ENCODE measurements at regions not wholly inside any gene's neighbourhood (a gene's known extent, or its start where the extent isn't known, plus 50 kb on each side); places are given as distances from the start of the nearest gene placed in this dataset.

DNA sequence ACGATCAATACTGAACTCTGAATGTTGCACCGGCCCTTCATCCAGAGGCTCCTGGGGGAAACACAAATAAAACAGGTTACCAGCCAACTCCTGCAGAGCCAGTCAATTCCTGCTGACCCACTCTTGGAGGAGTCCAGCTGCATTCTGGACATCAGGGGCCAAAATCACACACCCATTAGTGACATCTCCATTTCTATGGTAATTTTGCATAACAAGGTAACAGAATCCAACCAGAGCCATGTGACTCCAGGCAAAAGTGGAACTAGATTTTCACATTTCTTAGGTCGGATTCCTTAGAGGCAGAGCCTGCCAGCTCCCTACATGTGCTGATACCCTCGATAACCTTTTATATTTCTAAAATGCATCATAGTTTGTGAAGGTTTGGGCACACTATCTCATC lies 119.2 kb upstream of the CTNNB1 start:
- H3K9ac ChIP-seq, result no peak overlapping the region
- no peaks in the 10 kb centered on the region for H3K79me2 ChIP-seq (ENCODE audit: insufficient read depth, low read depth)
- H2AFZ ChIP-seq (ENCODE audit: low read depth), result no peak overlapping the region
- H3K36me3 ChIP-seq (ENCODE audit: insufficient read depth), result no peaks in the 10 kb centered on the region
- H3K27ac ChIP-seq, result no peak overlapping the region
- H3K27me3 ChIP-seq (ENCODE audit: insufficient read depth, low read depth), result no peaks in the 10 kb centered on the region
- no peak overlapping the region for H3K4me2 ChIP-seq
- TF ChIP-seq, protein P1, sequence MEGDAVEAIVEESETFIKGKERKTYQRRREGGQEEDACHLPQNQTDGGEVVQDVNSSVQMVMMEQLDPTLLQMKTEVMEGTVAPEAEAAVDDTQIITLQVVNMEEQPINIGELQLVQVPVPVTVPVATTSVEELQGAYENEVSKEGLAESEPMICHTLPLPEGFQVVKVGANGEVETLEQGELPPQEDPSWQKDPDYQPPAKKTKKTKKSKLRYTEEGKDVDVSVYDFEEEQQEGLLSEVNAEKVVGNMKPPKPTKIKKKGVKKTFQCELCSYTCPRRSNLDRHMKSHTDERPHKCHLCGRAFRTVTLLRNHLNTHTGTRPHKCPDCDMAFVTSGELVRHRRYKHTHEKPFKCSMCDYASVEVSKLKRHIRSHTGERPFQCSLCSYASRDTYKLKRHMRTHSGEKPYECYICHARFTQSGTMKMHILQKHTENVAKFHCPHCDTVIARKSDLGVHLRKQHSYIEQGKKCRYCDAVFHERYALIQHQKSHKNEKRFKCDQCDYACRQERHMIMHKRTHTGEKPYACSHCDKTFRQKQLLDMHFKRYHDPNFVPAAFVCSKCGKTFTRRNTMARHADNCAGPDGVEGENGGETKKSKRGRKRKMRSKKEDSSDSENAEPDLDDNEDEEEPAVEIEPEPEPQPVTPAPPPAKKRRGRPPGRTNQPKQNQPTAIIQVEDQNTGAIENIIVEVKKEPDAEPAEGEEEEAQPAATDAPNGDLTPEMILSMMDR (conservative IDR thresholded peaks at IDR 0.05; ENCODE audit: low read depth, low read length), result no peak
- H4K20me1 ChIP-seq (ENCODE audit: insufficient read depth), result no peaks in the 10 kb centered on the region
- no peak overlapping the region for H3K4me3 ChIP-seq (IDR thresholded peaks at IDR 0.05; ENCODE audit: insufficient read depth, low read depth, low read length)
- H3K4me1 ChIP-seq (ENCODE audit: low read depth, poor library complexity, severe bottlenecking), result no peaks in the 10 kb centered on the region

DNA sequence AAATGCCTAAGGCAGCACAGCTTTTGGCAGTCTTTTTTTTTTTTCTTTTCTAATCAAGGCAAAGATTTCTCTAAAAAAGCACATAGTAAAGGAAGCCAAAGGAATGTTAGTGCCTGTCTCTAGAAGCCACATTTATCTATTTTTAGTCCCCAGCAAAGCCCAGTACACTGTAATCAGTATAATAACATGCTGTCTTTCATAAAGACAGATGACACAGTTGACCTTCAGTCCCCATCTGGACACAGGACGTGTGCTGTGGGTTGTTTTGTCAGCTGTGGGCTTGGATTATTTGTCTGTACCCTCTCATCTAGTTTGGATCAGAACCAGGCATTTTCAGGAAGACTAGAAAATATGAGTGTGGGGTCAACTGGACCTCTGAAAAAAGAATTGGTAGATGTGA lies 110.4 kb upstream of the CTNNB1 start:
- TF ChIP-seq, protein P1 (conservative IDR thresholded peaks at IDR 0.05; ENCODE audit: low read depth, low read length), result no peak
- no peaks in the 10 kb centered on the region for H3K27me3 ChIP-seq (ENCODE audit: insufficient read depth, low read depth)
- no peak overlapping the region for H3K4me3 ChIP-seq (IDR thresholded peaks at IDR 0.05; ENCODE audit: insufficient read depth, low read depth, low read length)
- no peaks in the 10 kb centered on the region for H4K20me1 ChIP-seq (ENCODE audit: insufficient read depth)
- H3K9ac ChIP-seq, result no peak overlapping the region
- H3K4me1 ChIP-seq (ENCODE audit: low read depth, poor library complexity, severe bottlenecking), result no peaks in the 10 kb centered on the region
- H3K36me3 ChIP-seq (ENCODE audit: insufficient read depth), result no peaks in the 10 kb centered on the region
- H3K4me2 ChIP-seq, result no peak overlapping the region
- H3K79me2 ChIP-seq (ENCODE audit: insufficient read depth, low read depth), result no peaks in the 10 kb centered on the region
- no peak overlapping the region for H3K27ac ChIP-seq
- H2AFZ ChIP-seq (ENCODE audit: low read depth), result no peak overlapping the region

DNA sequence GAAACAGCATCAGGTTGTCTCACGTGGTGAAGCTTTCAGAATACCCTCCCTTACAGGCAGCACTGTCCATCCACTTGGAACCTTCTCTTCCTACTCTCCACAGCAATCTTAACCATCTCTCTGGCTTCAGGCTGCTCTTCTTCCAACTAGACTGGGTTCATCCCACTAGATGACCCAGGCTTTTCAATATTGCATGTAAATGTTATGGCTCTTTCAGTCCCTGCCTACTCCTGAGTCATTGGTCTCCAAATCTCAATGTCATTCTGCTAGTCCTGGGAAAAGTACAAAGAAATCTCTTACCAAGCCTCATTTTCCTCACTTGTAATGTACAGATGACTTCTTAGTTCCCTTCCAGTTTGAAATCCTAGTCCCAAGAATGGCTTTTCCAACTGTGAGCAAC lies 109.7 kb upstream of the CTNNB1 start:
- Histone ChIP-seq H2AFZ (ENCODE audit: low read depth) (no peak overlapping the region), H3K79me2 (ENCODE audit: insufficient read depth, low read depth) (no peaks in the 10 kb centered on the region), H3K4me3 (IDR thresholded peaks at IDR 0.05; ENCODE audit: insufficient read depth, low read depth, low read length) (no peak overlapping the region), H3K4me2 (no peak overlapping the region), H3K27ac (no peak overlapping the region), H3K36me3 (ENCODE audit: insufficient read depth) (no peaks in the 10 kb centered on the region), H3K9ac (no peak overlapping the region), H4K20me1 (ENCODE audit: insufficient read depth) (no peaks in the 10 kb centered on the region), H3K27me3 (ENCODE audit: insufficient read depth, low read depth) (no peaks in the 10 kb centered on the region), H3K4me1 (ENCODE audit: low read depth, poor library complexity, severe bottlenecking) (no peaks in the 10 kb centered on the region)
- TF ChIP-seq, protein P1 (conservative IDR thresholded peaks at IDR 0.05; ENCODE audit: low read depth, low read length), result no peak

DNA sequence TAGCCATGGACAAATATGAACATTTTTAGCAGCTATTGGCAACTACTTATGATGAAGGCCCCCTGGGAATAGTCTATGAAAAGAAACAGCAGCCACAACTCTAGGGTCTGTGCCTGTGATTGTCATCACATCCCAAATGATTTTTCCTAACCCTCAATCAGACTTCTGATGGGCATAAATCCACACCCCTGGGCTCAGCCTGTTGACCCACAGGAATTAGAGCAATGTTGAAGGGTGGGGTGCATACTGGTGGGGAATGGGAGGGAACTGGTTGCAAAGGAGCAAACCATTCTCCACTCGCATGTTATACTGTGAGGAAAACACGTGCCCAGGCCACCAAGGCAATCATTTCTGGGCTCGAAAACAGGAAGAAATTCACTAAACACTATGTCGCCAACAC lies 106.5 kb upstream of the CTNNB1 start:
- Histone ChIP-seq H3K79me2 (ENCODE audit: insufficient read depth, low read depth) (no peaks in the 10 kb centered on the region), H3K4me2 (no peak overlapping the region), H3K4me3 (IDR thresholded peaks at IDR 0.05; ENCODE audit: insufficient read depth, low read depth, low read length) (no peak overlapping the region), H3K36me3 (ENCODE audit: insufficient read depth) (no peaks in the 10 kb centered on the region), H3K27ac (no peak overlapping the region), H4K20me1 (ENCODE audit: insufficient read depth) (no peaks in the 10 kb centered on the region), H3K9ac (no peak overlapping the region), H3K4me1 (ENCODE audit: low read depth, poor library complexity, severe bottlenecking) (no peaks in the 10 kb centered on the region), H2AFZ (ENCODE audit: low read depth) (no peak overlapping the region), H3K27me3 (ENCODE audit: insufficient read depth, low read depth) (no peaks in the 10 kb centered on the region)
- TF ChIP-seq, protein P1 (conservative IDR thresholded peaks at IDR 0.05; ENCODE audit: low read depth, low read length), result no peak

DNA sequence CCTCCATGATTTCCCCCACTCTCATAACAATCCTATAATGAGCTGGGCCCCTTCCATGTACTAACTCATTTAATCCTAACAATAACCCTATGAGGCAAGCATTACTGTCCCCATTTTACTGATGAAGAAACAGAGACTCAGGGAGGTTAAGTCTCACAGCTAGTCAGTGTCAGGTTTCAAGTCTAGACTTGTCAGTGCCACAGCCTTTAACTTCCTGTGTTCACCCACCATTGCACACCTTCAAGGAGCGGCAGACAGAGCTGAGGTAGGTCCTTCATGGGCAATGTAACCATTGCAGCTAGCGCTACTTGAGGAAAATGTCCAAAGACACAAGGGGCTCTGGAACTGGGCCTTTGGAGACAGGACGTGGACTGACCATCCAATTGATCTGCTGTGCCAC lies 105.8 kb upstream of the CTNNB1 start:
- no peaks in the 10 kb centered on the region for H3K27me3 ChIP-seq (ENCODE audit: insufficient read depth, low read depth)
- H3K27ac ChIP-seq, result no peak overlapping the region
- no peaks in the 10 kb centered on the region for H4K20me1 ChIP-seq (ENCODE audit: insufficient read depth)
- no peaks in the 10 kb centered on the region for H3K4me1 ChIP-seq (ENCODE audit: low read depth, poor library complexity, severe bottlenecking)
- H3K79me2 ChIP-seq (ENCODE audit: insufficient read depth, low read depth), result no peaks in the 10 kb centered on the region
- no peak overlapping the region for H2AFZ ChIP-seq (ENCODE audit: low read depth)
- TF ChIP-seq, protein P1 (conservative IDR thresholded peaks at IDR 0.05; ENCODE audit: low read depth, low read length), result no peak
- no peak overlapping the region for H3K9ac ChIP-seq
- no peak overlapping the region for H3K4me3 ChIP-seq (IDR thresholded peaks at IDR 0.05; ENCODE audit: insufficient read depth, low read depth, low read length)
- no peaks in the 10 kb centered on the region for H3K36me3 ChIP-seq (ENCODE audit: insufficient read depth)
- no peak overlapping the region for H3K4me2 ChIP-seq

Measured in KMS-11 (cell line).